Spleen (tissue), 11 donors: ENCODE measurements at regions not wholly inside any gene's neighbourhood (a gene's known extent, or its start where the extent isn't known, plus 50 kb on each side); places are given as distances from the start of the nearest gene placed in this dataset.

Experiments
- DNase-seq: peaks from one replicate; pipeline ENCODE4 v3.0.0-alpha.2; 2020
- H3K27ac ChIP-seq, 8 donors: fragments of 200-600 bp; sonication (generic) in 7 of 8; 1 replicate in 4 of 8; 2 replicates in 4 of 8; pipeline versions ENCODE4 v1.5.0 to v1.8.0; 2016 to 2021; ENCODE audit warnings: inconsistent platforms in 4 of 8, mild to moderate bottlenecking in 4 of 8, moderate library complexity in 1 of 8
- H3K27me3 ChIP-seq, 7 donors: fragments of 200-600 bp; sonication (generic) in 6 of 7; replicated peaks in 1 of 7; 1 replicate in 4 of 7; 2 replicates in 3 of 7; pipeline versions ENCODE4 v1.5.0 to v1.8.0; 2016 to 2021; ENCODE audit warnings: inconsistent platforms in 3 of 7, mild to moderate bottlenecking in 1 of 7
- H3K36me3 ChIP-seq, 6 donors: fragments of 200-600 bp; sonication (generic) in 5 of 6; 1 replicate in 4 of 6; 2 replicates in 2 of 6; pipeline versions ENCODE4 v1.5.0 to v1.8.0; 2016 to 2021; ENCODE audit warnings: inconsistent platforms in 2 of 6
- H3K4me1 ChIP-seq, 6 donors: fragments of 200-600 bp; sonication (generic) in 5 of 6; 1 replicate in 3 of 6; 2 replicates in 3 of 6; pipeline versions ENCODE4 v1.5.0 to v1.8.0; 2016 to 2021; ENCODE audit warnings: inconsistent platforms in 3 of 6
- H3K4me3 ChIP-seq, 8 donors: fragments of 200-600 bp; sonication (generic) in 7 of 8; 1 replicate in 4 of 8; 2 replicates in 4 of 8; pipeline versions ENCODE4 v1.5.0 to v1.8.0; 2016 to 2021; ENCODE audit warnings: inconsistent platforms in 4 of 8, mild to moderate bottlenecking in 4 of 8, moderate library complexity in 2 of 8
- H3K9me3 ChIP-seq, 8 donors: fragments of 200-600 bp; sonication (generic) in 7 of 8; 1 replicate in 4 of 8; 2 replicates in 4 of 8; pipeline versions ENCODE4 v1.5.0 to v1.8.0; 2016 to 2021; ENCODE audit warnings: inconsistent platforms in 4 of 8
- CTCF ChIP-seq, 11 experiments: fragments of 200-600 bp in 7 of 11; fragments of 450-650 bp in 4 of 11; sonication (generic) in 4 of 11; IDR thresholded peaks in 8 of 11; conservative IDR thresholded peaks in 3 of 11; 1 replicate in 7 of 11; 2 replicates in 4 of 11; pipeline versions ENCODE4 v1.4.0 to v1.8.0; 2016 to 2021; ENCODE audit warnings: antibody characterized with exemption in 11 of 11, inconsistent platforms in 4 of 11, mild to moderate bottlenecking in 1 of 11
- POLR2A ChIP-seq, 3 donors: fragments of 450-650 bp; IDR thresholded peaks; one replicate each; pipeline ENCODE4 v1.5.1; 2017; ENCODE audit warnings: antibody characterized with exemption in 3 of 3, mild to moderate bottlenecking in 1 of 3
- POLR2AphosphoS5 ChIP-seq, 3 donors: sonication (generic); formaldehyde crosslinking; IDR thresholded peaks; one replicate each; pipeline ENCODE4 v1.5.1; 2017; ENCODE audit warnings: antibody characterized with exemption in 3 of 3
- WGBS, 5 donors: extraction: QIAGEN DNeasy Blood & Tissue Kit in 3 of 5; methylation state at CpG; one replicate each; pipeline versions ENCODE4 v1.1.5 to v1.1.7; 2013 to 2018; 5-methylcytosine and 5-hydroxymethylcytosine counted together
- intact Hi-C: fragments of 100-400 bp; cut with DNase I; formaldehyde crosslinking; loops from one replicate; pipeline ENCODE4 v1.15.0; 2023; ENCODE audit warnings: low total_unique reads
- donor health status: healthy with polysubstance abuse.
- donor health status: DM: no; HTN: no; CAD: no; lungs with moderate emphysema.
- donor health status: DM: no; HTN: no; CAD: no.
- donor health status: Bipolar disorder and iron deficiency.
- donor health status: healthy.
- donor health status: DM: no; HTN: no; CAD: no.
- donor health status: DM: yes; HTN: yes; CAD: no.

DNA sequence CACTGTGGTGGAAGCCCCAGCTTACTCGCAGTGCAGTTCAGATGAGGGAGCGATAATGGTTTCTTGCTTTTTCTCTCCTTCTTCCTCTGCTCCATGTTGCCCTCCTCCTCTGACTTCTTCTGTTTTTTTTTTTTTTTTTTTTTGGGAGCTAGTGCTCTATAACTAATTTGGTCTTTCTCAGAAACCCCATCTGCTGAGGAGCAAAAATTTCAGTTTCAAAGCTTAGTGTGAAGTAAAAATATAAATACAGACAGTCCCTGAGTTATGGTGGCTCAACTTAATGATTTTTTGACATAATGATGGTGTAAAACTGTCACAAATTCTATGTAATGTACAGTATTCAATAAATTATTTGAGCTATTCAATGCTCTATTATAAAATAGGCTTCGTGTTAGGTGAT is 120.7 kb downstream of the TBX19 start:
- H3K4me1 ChIP-seq = no peaks in the 10 kb centered on the region
- 91 to 96% (median 92%) methylated on average over 3 of the region's 3 CpGs for WGBS, 5 donors
- intact Hi-C loops = no loop called here

GRCh38 chr1:168400139-168400538 is 119.5 kb downstream of the TBX19 start:
- TF ChIP-seq POLR2A (IDR thresholded peaks at IDR 0.05) = no peak
- WGBS, 5 donors = 89 to 100% (median 100%) methylated on average over 1 of the region's 1 CpG
- no peaks in the 10 kb centered on the region for H3K4me1 ChIP-seq
- no peak overlapping the region for H3K27ac ChIP-seq
- no peak for DNase-seq
- no peaks in the 10 kb centered on the region for H3K27me3 ChIP-seq
- H3K4me3 ChIP-seq = no peak overlapping the region
- H3K36me3 ChIP-seq = no peaks in the 10 kb centered on the region
- intact Hi-C loops = no loop called here
- no peaks in the 10 kb centered on the region for H3K9me3 ChIP-seq

More for the DNA sequence above, 120.7 kb downstream of the TBX19 start:
- no peak for TF ChIP-seq POLR2AphosphoS5 (IDR thresholded peaks at IDR 0.05)
- no peak for TF ChIP-seq POLR2A (IDR thresholded peaks at IDR 0.05)
- no peak for TF ChIP-seq CTCF (IDR thresholded peaks at IDR 0.05 in 8 of 11, conservative IDR thresholded peaks at IDR 0.05 in 3 of 11)
- Histone ChIP-seq H3K4me3 (no peak overlapping the region), H3K9me3 (peaks cover 0 to 6% (median 3%) of the 10 kb centered on the region in 8 donors), H3K27ac (no peak overlapping the region), H3K27me3 (no peaks in the 10 kb centered on the region), H3K36me3 (no peaks in the 10 kb centered on the region)
- no peak for DNase-seq

DNA sequence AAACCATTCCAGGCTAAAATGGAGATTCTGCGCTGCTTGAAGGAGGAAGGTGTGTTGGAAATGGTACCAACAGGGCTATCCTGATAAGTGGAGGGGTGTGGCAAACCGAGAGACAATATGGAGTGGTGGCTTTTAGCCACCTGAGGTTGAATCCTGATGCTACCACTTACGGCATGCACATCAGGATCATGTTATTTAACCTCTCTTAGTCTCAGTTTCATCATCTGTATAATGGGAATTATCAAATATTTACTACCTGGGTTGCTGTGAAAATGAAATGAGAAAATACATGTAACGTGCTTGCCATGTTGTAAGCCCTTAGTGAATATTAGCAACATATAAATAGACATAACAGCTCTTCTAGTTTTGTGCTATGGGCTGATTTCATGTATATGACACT is 117.1 kb downstream of the TBX19 start:
- TF ChIP-seq CTCF (IDR thresholded peaks at IDR 0.05 in 8 of 11, conservative IDR thresholded peaks at IDR 0.05 in 3 of 11) (no peak), POLR2A (IDR thresholded peaks at IDR 0.05) (no peak), POLR2AphosphoS5 (IDR thresholded peaks at IDR 0.05) (no peak)
- Histone ChIP-seq H3K4me3 (no peak overlapping the region), H3K36me3 (no peaks in the 10 kb centered on the region), H3K27me3 (no peaks in the 10 kb centered on the region), H3K4me1 (peaks cover 0 to 5% (median 0%) of the 10 kb centered on the region in 6 donors), H3K27ac (no peak overlapping the region), H3K9me3 (no peaks in the 10 kb centered on the region)
- intact Hi-C loops = no loop called here
- no peak for DNase-seq
- WGBS, 5 donors = 86 to 91% (median 88%) methylated on average over 4 of the region's 4 CpGs

- WGBS, 5 donors = 57 to 77% (median 71%) methylated on average over 3 of the region's 3 CpGs
- TF ChIP-seq CTCF (IDR thresholded peaks at IDR 0.05 in 8 of 11, conservative IDR thresholded peaks at IDR 0.05 in 3 of 11) (no peak), POLR2A (IDR thresholded peaks at IDR 0.05) (no peak), POLR2AphosphoS5 (IDR thresholded peaks at IDR 0.05) (no peak)
These were observed 116.4 kb downstream of the TBX19 start for GRCh38 chr1:168396940-168397684.

More at GRCh38 chr1:168396940-168397684, 116.4 kb downstream of the TBX19 start:
- DNase-seq = no peak
- no peaks in the 10 kb centered on the region for H3K36me3 ChIP-seq
- no peak overlapping the region for H3K27ac ChIP-seq
- H3K27me3 ChIP-seq = no peaks in the 10 kb centered on the region
- H3K4me3 ChIP-seq = no peak overlapping the region
- peaks cover 0 to 12% (median 0%) of the 10 kb centered on the region in 6 donors for H3K4me1 ChIP-seq
- no peaks in the 10 kb centered on the region for H3K9me3 ChIP-seq
- intact Hi-C loops = no loop called here
